ENCODE measurements at regions not wholly inside any gene's neighbourhood (a gene's known extent, or its start where the extent isn't known, plus 50 kb on each side); places are given as distances from the start of the nearest gene placed in this dataset.

GRCh38 chr15:39466750-39467105 is 114.2 kb upstream of the THBS1 start:
- Histone ChIP-seq H3K27ac (ENCODE audit: low read depth, low read length) (no peak overlapping the region), H3K4me1 (ENCODE audit: control insufficient read depth, insufficient read depth, low read length) (no peaks in the 10 kb centered on the region), H3K9ac (ENCODE audit: low read length) (no peak overlapping the region), H3K9me3 (ENCODE audit: control insufficient read depth, insufficient read depth, low read depth, low read length) (no peaks in the 10 kb centered on the region), H3K36me3 (ENCODE audit: control insufficient read depth, insufficient read depth, low read length) (no peaks in the 10 kb centered on the region), H3K27me3 (ENCODE audit: control insufficient read depth, insufficient read depth, low read length) (no peaks in the 10 kb centered on the region), H3K4me3 (ENCODE audit: low read depth, low read length) (no peak overlapping the region)

- no peak overlapping the region for H3K9ac ChIP-seq (ENCODE audit: low read length)
- no peak overlapping the region for H3K4me3 ChIP-seq (ENCODE audit: low read depth, low read length)
Observed at GRCh38 chr15:39468331-39468730, 112.5 kb upstream of the THBS1 start.

GRCh38 chr15:39468828-39469227 is 112.1 kb upstream of the THBS1 start:
- no peak overlapping the region for H3K27ac ChIP-seq (ENCODE audit: low read depth, low read length)
- H3K9ac ChIP-seq (ENCODE audit: low read length) = no peak overlapping the region
- no peaks in the 10 kb centered on the region for H3K4me1 ChIP-seq (ENCODE audit: control insufficient read depth, insufficient read depth, low read length)
- H3K9me3 ChIP-seq (ENCODE audit: control insufficient read depth, insufficient read depth, low read depth, low read length) = no peaks in the 10 kb centered on the region
- H3K4me3 ChIP-seq (ENCODE audit: low read depth, low read length) = no peak overlapping the region
- no peaks in the 10 kb centered on the region for H3K36me3 ChIP-seq (ENCODE audit: control insufficient read depth, insufficient read depth, low read length)
- no peaks in the 10 kb centered on the region for H3K27me3 ChIP-seq (ENCODE audit: control insufficient read depth, insufficient read depth, low read length)

More at GRCh38 chr15:39468331-39468730, 112.5 kb upstream of the THBS1 start:
- no peaks in the 10 kb centered on the region for H3K4me1 ChIP-seq (ENCODE audit: control insufficient read depth, insufficient read depth, low read length)
- no peaks in the 10 kb centered on the region for H3K9me3 ChIP-seq (ENCODE audit: control insufficient read depth, insufficient read depth, low read depth, low read length)
- H3K27me3 ChIP-seq (ENCODE audit: control insufficient read depth, insufficient read depth, low read length) = no peaks in the 10 kb centered on the region
- H3K27ac ChIP-seq (ENCODE audit: low read depth, low read length) = no peak overlapping the region
- H3K36me3 ChIP-seq (ENCODE audit: control insufficient read depth, insufficient read depth, low read length) = no peaks in the 10 kb centered on the region

GRCh38 chr15:39471785-39472574 is 108.9 kb upstream of the THBS1 start:
- no peaks in the 10 kb centered on the region for H3K36me3 ChIP-seq (ENCODE audit: control insufficient read depth, insufficient read depth, low read length)
- H3K27me3 ChIP-seq (ENCODE audit: control insufficient read depth, insufficient read depth, low read length) = no peaks in the 10 kb centered on the region
- H3K9me3 ChIP-seq (ENCODE audit: control insufficient read depth, insufficient read depth, low read depth, low read length) = no peaks in the 10 kb centered on the region
- H3K27ac ChIP-seq (ENCODE audit: low read depth, low read length) = no peak overlapping the region
- no peak overlapping the region for H3K9ac ChIP-seq (ENCODE audit: low read length)
- no peak overlapping the region for H3K4me3 ChIP-seq (ENCODE audit: low read depth, low read length)
- peaks cover 4% of the 10 kb centered on the region; the same call in 1 of the 2 replicates for H3K4me1 ChIP-seq (ENCODE audit: control insufficient read depth, insufficient read depth, low read length)

- Histone ChIP-seq H3K4me3 (ENCODE audit: low read depth, low read length) (no peak overlapping the region), H3K36me3 (ENCODE audit: control insufficient read depth, insufficient read depth, low read length) (no peaks in the 10 kb centered on the region), H3K4me1 (ENCODE audit: control insufficient read depth, insufficient read depth, low read length) (peaks cover 4% of the 10 kb centered on the region; the same call in 1 of the 2 replicates), H3K9ac (ENCODE audit: low read length) (no peak overlapping the region), H3K9me3 (ENCODE audit: control insufficient read depth, insufficient read depth, low read depth, low read length) (no peaks in the 10 kb centered on the region), H3K27ac (ENCODE audit: low read depth, low read length) (no peak overlapping the region), H3K27me3 (ENCODE audit: control insufficient read depth, insufficient read depth, low read length) (no peaks in the 10 kb centered on the region)
Observed at GRCh38 chr15:39472621-39473297, 108.1 kb upstream of the THBS1 start.

GRCh38 chr15:39473298-39473947 is 107.5 kb upstream of the THBS1 start:
- H3K9me3 ChIP-seq (ENCODE audit: control insufficient read depth, insufficient read depth, low read depth, low read length) = no peaks in the 10 kb centered on the region
- H3K27me3 ChIP-seq (ENCODE audit: control insufficient read depth, insufficient read depth, low read length) = no peaks in the 10 kb centered on the region
- H3K4me3 ChIP-seq (ENCODE audit: low read depth, low read length) = no peak overlapping the region
- H3K36me3 ChIP-seq (ENCODE audit: control insufficient read depth, insufficient read depth, low read length) = no peaks in the 10 kb centered on the region
- H3K27ac ChIP-seq (ENCODE audit: low read depth, low read length) = no peak overlapping the region
- no peak overlapping the region for H3K9ac ChIP-seq (ENCODE audit: low read length)
- H3K4me1 ChIP-seq (ENCODE audit: control insufficient read depth, insufficient read depth, low read length) = peaks cover 4% of the 10 kb centered on the region; the same call in 1 of the 2 replicates

GRCh38 chr15:39474657-39475056 is 106.2 kb upstream of the THBS1 start:
- Histone ChIP-seq H3K4me3 (ENCODE audit: low read depth, low read length) (no peak overlapping the region), H3K4me1 (ENCODE audit: control insufficient read depth, insufficient read depth, low read length) (peaks cover 4% of the 10 kb centered on the region; the same call in 1 of the 2 replicates), H3K27ac (ENCODE audit: low read depth, low read length) (no peak overlapping the region), H3K36me3 (ENCODE audit: control insufficient read depth, insufficient read depth, low read length) (no peaks in the 10 kb centered on the region), H3K27me3 (ENCODE audit: control insufficient read depth, insufficient read depth, low read length) (no peaks in the 10 kb centered on the region), H3K9ac (ENCODE audit: low read length) (no peak overlapping the region), H3K9me3 (ENCODE audit: control insufficient read depth, insufficient read depth, low read depth, low read length) (no peaks in the 10 kb centered on the region)

- Histone ChIP-seq H3K9me3 (ENCODE audit: control insufficient read depth, insufficient read depth, low read depth, low read length) (no peaks in the 10 kb centered on the region), H3K4me3 (ENCODE audit: low read depth, low read length) (no peak overlapping the region), H3K9ac (ENCODE audit: low read length) (no peak overlapping the region), H3K27ac (ENCODE audit: low read depth, low read length) (no peak overlapping the region), H3K27me3 (ENCODE audit: control insufficient read depth, insufficient read depth, low read length) (no peaks in the 10 kb centered on the region), H3K4me1 (ENCODE audit: control insufficient read depth, insufficient read depth, low read length) (peaks cover 4% of the 10 kb centered on the region; the same call in 1 of the 2 replicates), H3K36me3 (ENCODE audit: control insufficient read depth, insufficient read depth, low read length) (no peaks in the 10 kb centered on the region)
Observed at GRCh38 chr15:39478996-39479395, 101.9 kb upstream of the THBS1 start.

- H3K9ac ChIP-seq (ENCODE audit: low read length) = no peak overlapping the region
- H3K27me3 ChIP-seq (ENCODE audit: control insufficient read depth, insufficient read depth, low read length) = no peaks in the 10 kb centered on the region
- H3K4me3 ChIP-seq (ENCODE audit: low read depth, low read length) = no peak overlapping the region
- H3K36me3 ChIP-seq (ENCODE audit: control insufficient read depth, insufficient read depth, low read length) = no peaks in the 10 kb centered on the region
- H3K27ac ChIP-seq (ENCODE audit: low read depth, low read length) = no peak overlapping the region
- H3K4me1 ChIP-seq (ENCODE audit: control insufficient read depth, insufficient read depth, low read length) = no peaks in the 10 kb centered on the region
- H3K9me3 ChIP-seq (ENCODE audit: control insufficient read depth, insufficient read depth, low read depth, low read length) = no peaks in the 10 kb centered on the region
Observed at GRCh38 chr15:39479911-39480310, 101.0 kb upstream of the THBS1 start.

GRCh38 chr15:39482459-39482858 is 98.4 kb upstream of the THBS1 start:
- H3K4me3 ChIP-seq (ENCODE audit: low read depth, low read length) = no peak overlapping the region

More at GRCh38 chr15:39482459-39482858, 98.4 kb upstream of the THBS1 start:
- no peaks in the 10 kb centered on the region for H3K36me3 ChIP-seq (ENCODE audit: control insufficient read depth, insufficient read depth, low read length)
- H3K27ac ChIP-seq (ENCODE audit: low read depth, low read length) = no peak overlapping the region
- no peaks in the 10 kb centered on the region for H3K27me3 ChIP-seq (ENCODE audit: control insufficient read depth, insufficient read depth, low read length)
- no peaks in the 10 kb centered on the region for H3K4me1 ChIP-seq (ENCODE audit: control insufficient read depth, insufficient read depth, low read length)
- no peaks in the 10 kb centered on the region for H3K9me3 ChIP-seq (ENCODE audit: control insufficient read depth, insufficient read depth, low read depth, low read length)
- H3K9ac ChIP-seq (ENCODE audit: low read length) = no peak overlapping the region

Data from HUES6 (cell line).